ENCODE measurements at regions not wholly inside any gene's neighbourhood (a gene's known extent, or its start where the extent isn't known, plus 50 kb on each side); places are given as distances from the start of the nearest gene placed in this dataset.

DNA sequence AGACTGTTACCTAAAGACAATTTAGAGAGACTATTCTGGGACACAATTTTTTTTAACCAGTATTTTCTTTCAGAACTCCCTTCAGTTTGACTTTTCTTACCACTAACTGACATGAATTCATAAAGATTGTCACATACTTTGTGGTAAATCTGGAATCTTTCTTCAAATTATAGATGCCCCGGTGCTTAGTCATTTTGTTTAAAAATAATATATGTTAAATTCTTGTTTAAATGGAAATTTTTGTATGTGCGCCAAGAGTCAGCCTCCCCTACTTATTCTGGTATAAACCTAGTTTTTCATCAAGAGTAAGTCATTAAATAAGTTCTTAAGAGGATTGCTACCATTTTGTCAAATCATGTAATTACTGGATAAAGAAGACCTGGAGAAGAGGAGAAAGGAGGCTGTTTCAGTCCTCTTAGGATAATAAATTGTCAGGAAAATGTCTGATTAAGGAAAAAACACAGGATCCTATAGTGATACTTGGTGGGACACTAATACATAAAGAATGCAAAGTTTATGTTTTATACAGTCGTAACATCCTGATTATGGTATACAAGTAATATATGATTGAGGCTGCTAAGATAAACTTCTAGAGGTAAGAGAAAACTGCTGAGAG is 424.4 kb downstream of the PMP22 start:
- TF ChIP-seq, protein P1, sequence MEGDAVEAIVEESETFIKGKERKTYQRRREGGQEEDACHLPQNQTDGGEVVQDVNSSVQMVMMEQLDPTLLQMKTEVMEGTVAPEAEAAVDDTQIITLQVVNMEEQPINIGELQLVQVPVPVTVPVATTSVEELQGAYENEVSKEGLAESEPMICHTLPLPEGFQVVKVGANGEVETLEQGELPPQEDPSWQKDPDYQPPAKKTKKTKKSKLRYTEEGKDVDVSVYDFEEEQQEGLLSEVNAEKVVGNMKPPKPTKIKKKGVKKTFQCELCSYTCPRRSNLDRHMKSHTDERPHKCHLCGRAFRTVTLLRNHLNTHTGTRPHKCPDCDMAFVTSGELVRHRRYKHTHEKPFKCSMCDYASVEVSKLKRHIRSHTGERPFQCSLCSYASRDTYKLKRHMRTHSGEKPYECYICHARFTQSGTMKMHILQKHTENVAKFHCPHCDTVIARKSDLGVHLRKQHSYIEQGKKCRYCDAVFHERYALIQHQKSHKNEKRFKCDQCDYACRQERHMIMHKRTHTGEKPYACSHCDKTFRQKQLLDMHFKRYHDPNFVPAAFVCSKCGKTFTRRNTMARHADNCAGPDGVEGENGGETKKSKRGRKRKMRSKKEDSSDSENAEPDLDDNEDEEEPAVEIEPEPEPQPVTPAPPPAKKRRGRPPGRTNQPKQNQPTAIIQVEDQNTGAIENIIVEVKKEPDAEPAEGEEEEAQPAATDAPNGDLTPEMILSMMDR (IDR thresholded peaks at IDR 0.05; ENCODE audit: low read length), result no peak
- TF ChIP-seq EZH2 (optimal IDR thresholded peaks at IDR 0.05; ENCODE audit: low read depth, low read length), result no peak
